Mammary epithelial cell (primary cell): ENCODE measurements at regions not wholly inside any gene's neighbourhood (a gene's known extent, or its start where the extent isn't known, plus 50 kb on each side); places are given as distances from the start of the nearest gene placed in this dataset.

ENCODE experiments used
- EZH2 ChIP-seq: IDR thresholded peaks from 2 replicates; pipeline ENCODE4 v1.6.1; 2012; ENCODE audit warnings: low read length, inconsistent platforms, borderline replicate concordance
- TF ChIP-seq, protein P1 (sequence below), 2 donors: IDR thresholded peaks in 1 of 2; conservative IDR thresholded peaks in 1 of 2; 2 replicates each; pipeline ENCODE4 v1.5.1; 2011 to 2012; ENCODE audit warnings: inconsistent platforms in 2 of 2, low read length in 2 of 2, mild to moderate bottlenecking in 2 of 2, control low read depth in 1 of 2, low read depth in 1 of 2; ENCODE audit not compliant: insufficient read depth in 1 of 2; ENCODE audit errors: extremely low read depth in 1 of 2

DNA sequence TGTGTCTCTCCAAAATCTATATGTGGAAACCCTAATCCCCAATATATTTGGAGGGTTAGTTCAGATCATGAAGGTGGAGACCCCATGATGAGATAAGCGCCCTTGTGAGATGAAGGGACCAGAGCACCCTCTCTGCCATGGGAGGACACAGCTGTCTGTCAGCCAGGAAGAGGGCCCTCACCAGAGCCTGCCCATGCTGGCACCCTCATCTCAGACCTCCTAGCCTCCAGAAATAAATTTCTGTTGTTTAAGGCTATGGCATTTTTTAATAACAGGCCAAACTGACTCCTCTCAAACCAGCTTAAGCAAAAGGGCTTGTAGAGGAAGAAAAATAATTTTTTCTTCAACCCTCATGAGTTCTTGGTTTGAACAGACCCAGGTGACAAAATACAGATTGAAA lies 79.2 kb upstream of the MAMDC2 start:
- TF ChIP-seq, protein P1, sequence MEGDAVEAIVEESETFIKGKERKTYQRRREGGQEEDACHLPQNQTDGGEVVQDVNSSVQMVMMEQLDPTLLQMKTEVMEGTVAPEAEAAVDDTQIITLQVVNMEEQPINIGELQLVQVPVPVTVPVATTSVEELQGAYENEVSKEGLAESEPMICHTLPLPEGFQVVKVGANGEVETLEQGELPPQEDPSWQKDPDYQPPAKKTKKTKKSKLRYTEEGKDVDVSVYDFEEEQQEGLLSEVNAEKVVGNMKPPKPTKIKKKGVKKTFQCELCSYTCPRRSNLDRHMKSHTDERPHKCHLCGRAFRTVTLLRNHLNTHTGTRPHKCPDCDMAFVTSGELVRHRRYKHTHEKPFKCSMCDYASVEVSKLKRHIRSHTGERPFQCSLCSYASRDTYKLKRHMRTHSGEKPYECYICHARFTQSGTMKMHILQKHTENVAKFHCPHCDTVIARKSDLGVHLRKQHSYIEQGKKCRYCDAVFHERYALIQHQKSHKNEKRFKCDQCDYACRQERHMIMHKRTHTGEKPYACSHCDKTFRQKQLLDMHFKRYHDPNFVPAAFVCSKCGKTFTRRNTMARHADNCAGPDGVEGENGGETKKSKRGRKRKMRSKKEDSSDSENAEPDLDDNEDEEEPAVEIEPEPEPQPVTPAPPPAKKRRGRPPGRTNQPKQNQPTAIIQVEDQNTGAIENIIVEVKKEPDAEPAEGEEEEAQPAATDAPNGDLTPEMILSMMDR (conservative IDR thresholded peaks at IDR 0.05 in 1 of 2, IDR thresholded peaks at IDR 0.05 in 1 of 2; ENCODE audit: extremely low read depth in 1 of 2, insufficient read depth in 1 of 2, low read depth in 1 of 2, low read length in 2 of 2): no peak
- TF ChIP-seq EZH2: no peak
